Trophoblast cell (in vitro differentiated cells and primary cell): ENCODE measurements at regions not wholly inside any gene's neighbourhood (a gene's known extent, or its start where the extent isn't known, plus 50 kb on each side); places are given as distances from the start of the nearest gene placed in this dataset.

Experiments used
- DNase-seq, 2 donors: peaks; one replicate each; pipeline ENCODE4 v3.0.0-alpha.2; 2016
- H2AFZ ChIP-seq: 2 replicates; pipeline ENCODE4 v1.6.1; 2013; ENCODE audit warnings: low read length, moderate library complexity, mild to moderate bottlenecking; ENCODE audit not compliant: insufficient read depth, poor library complexity
- H2AK5ac ChIP-seq: 2 replicates; pipeline ENCODE4 v1.6.1; 2013; ENCODE audit warnings: mild to moderate bottlenecking, low read length
- H2BK120ac ChIP-seq: 2 replicates; pipeline ENCODE4 v1.6.1; 2013; ENCODE audit warnings: low read length, mild to moderate bottlenecking, moderate library complexity; ENCODE audit not compliant: insufficient read depth, poor library complexity
- H2BK12ac ChIP-seq: 2 replicates; pipeline ENCODE4 v1.6.1; 2013; ENCODE audit warnings: mild to moderate bottlenecking, low read length, moderate library complexity
- H2BK5ac ChIP-seq: 2 replicates; pipeline ENCODE4 v1.6.1; 2013; ENCODE audit warnings: low read length, low read depth, moderate library complexity, mild to moderate bottlenecking; ENCODE audit not compliant: poor library complexity
- H3K14ac ChIP-seq: 2 replicates; pipeline ENCODE4 v1.6.1; 2013; ENCODE audit warnings: mild to moderate bottlenecking, low read length
- H3K18ac ChIP-seq: 2 replicates; pipeline ENCODE4 v1.6.1; 2013; ENCODE audit warnings: mild to moderate bottlenecking, low read length
- H3K23ac ChIP-seq: 2 replicates; pipeline ENCODE4 v1.6.1; 2013; ENCODE audit warnings: low read length
- H3K27ac ChIP-seq: 2 replicates; pipeline ENCODE4 v1.5.1; 2013; ENCODE audit warnings: low read depth, mild to moderate bottlenecking, inconsistent platforms, low read length, moderate library complexity
- H3K27me3 ChIP-seq: 2 replicates; pipeline ENCODE4 v1.6.1; 2013; ENCODE audit warnings: inconsistent platforms, mild to moderate bottlenecking, low read length, moderate library complexity; ENCODE audit not compliant: insufficient read depth
- H3K36me3 ChIP-seq, 2 experiments: 1 replicate in 1 of 2; 2 replicates in 1 of 2; pipeline ENCODE4 v1.6.1; 2013; ENCODE audit warnings: low read length in 2 of 2, mild to moderate bottlenecking in 2 of 2, moderate library complexity in 1 of 2; ENCODE audit not compliant: insufficient read depth in 2 of 2, control insufficient read depth in 1 of 2
- H3K4ac ChIP-seq: 2 replicates; pipeline ENCODE4 v1.6.1; 2013; ENCODE audit warnings: low read depth, mild to moderate bottlenecking, low read length, moderate library complexity
- H3K4me1 ChIP-seq, 2 experiments: 1 replicate in 1 of 2; 2 replicates in 1 of 2; pipeline ENCODE4 v1.6.1; 2013; ENCODE audit warnings: low read length in 2 of 2, mild to moderate bottlenecking in 2 of 2, moderate library complexity in 1 of 2; ENCODE audit not compliant: insufficient read depth in 2 of 2, control insufficient read depth in 1 of 2
- H3K4me2 ChIP-seq: 2 replicates; pipeline ENCODE4 v1.6.1; 2013; ENCODE audit warnings: inconsistent platforms, mild to moderate bottlenecking, low read length, moderate library complexity
- H3K4me3 ChIP-seq: 2 replicates; pipeline ENCODE4 v1.5.1; 2013; ENCODE audit warnings: mild to moderate bottlenecking, low read depth, low read length, inconsistent platforms
- H3K79me1 ChIP-seq: one replicate; pipeline ENCODE4 v1.6.1; 2013; ENCODE audit warnings: low read length
- H3K79me2 ChIP-seq: 2 replicates; pipeline ENCODE4 v1.6.1; 2013; ENCODE audit warnings: low read length, mild to moderate bottlenecking; ENCODE audit not compliant: control insufficient read depth, insufficient read depth, poor library complexity
- H3K9ac ChIP-seq: 2 replicates; pipeline ENCODE4 v1.6.1; 2013; ENCODE audit warnings: mild to moderate bottlenecking, low read length
- H3K9me3 ChIP-seq: 2 replicates; pipeline ENCODE4 v1.6.1; 2013; ENCODE audit warnings: low read depth, mild to moderate bottlenecking, control low read depth, inconsistent platforms, low read length; ENCODE audit not compliant: insufficient read depth
- H4K12ac ChIP-seq: 2 replicates; pipeline ENCODE4 v1.6.1; 2013; ENCODE audit warnings: low read depth, mild to moderate bottlenecking, low read length, moderate library complexity
- H4K8ac ChIP-seq: 2 replicates; pipeline ENCODE4 v1.6.1; 2013; ENCODE audit warnings: low read depth, mild to moderate bottlenecking, low read length, moderate library complexity
- H4K91ac ChIP-seq: one replicate; pipeline ENCODE4 v1.6.1; 2013; ENCODE audit warnings: low read depth, mild to moderate bottlenecking, low read length, moderate library complexity
- WGBS: extraction: QIAGEN DNeasy Blood & Tissue Kit; methylation state at CpG from one replicate; pipeline ENCODE4 v1.1.7; 2013; ENCODE audit warnings: missing lambda C conversion rate; ENCODE audit not compliant: insufficient read length, insufficient coverage; ENCODE audit errors: extremely low coverage; 5-methylcytosine and 5-hydroxymethylcytosine counted together

- Histone ChIP-seq H3K36me3 (no peaks in the 10 kb centered on the region), H3K18ac (no peak overlapping the region), H4K8ac (no peak overlapping the region)
Measured at GRCh38 chr10:31596765-31597164, 277.7 kb downstream of the ZEB1 start.

GRCh38 chr10:31595992-31596391 lies 277.0 kb downstream of the ZEB1 start:
- H3K18ac ChIP-seq: no peak overlapping the region
- H3K36me3 ChIP-seq: no peaks in the 10 kb centered on the region
- no peak overlapping the region for H3K4me2 ChIP-seq
- no peak overlapping the region for H2AK5ac ChIP-seq
- H3K79me2 ChIP-seq: no peaks in the 10 kb centered on the region
- H3K14ac ChIP-seq: no peak overlapping the region
- no peak overlapping the region for H4K8ac ChIP-seq
- no peak overlapping the region for H3K4ac ChIP-seq
- no peak for DNase-seq
- H2BK12ac ChIP-seq: no peak overlapping the region
- WGBS: no CpG with 5 or more reads among the region's 3 CpGs
- no peak overlapping the region for H3K4me3 ChIP-seq
- no peak overlapping the region for H3K9ac ChIP-seq
- H3K79me1 ChIP-seq: no peaks in the 10 kb centered on the region
- no peaks in the 10 kb centered on the region for H3K9me3 ChIP-seq
- H2BK5ac ChIP-seq: no peak overlapping the region
- no peak overlapping the region for H3K23ac ChIP-seq
- no peak overlapping the region for H4K91ac ChIP-seq
- no peak overlapping the region for H4K12ac ChIP-seq
- H3K27me3 ChIP-seq: no peaks in the 10 kb centered on the region
- H2BK120ac ChIP-seq: no peak overlapping the region
- no peak overlapping the region for H2AFZ ChIP-seq
- H3K27ac ChIP-seq: no peak overlapping the region
- no peaks in the 10 kb centered on the region for H3K4me1 ChIP-seq

More at GRCh38 chr10:31596765-31597164, 277.7 kb downstream of the ZEB1 start:
- Histone ChIP-seq H4K12ac (no peak overlapping the region), H3K14ac (no peak overlapping the region), H3K9ac (no peak overlapping the region), H3K27ac (no peak overlapping the region), H3K4me1 (no peaks in the 10 kb centered on the region), H2BK120ac (no peak overlapping the region), H3K79me2 (no peaks in the 10 kb centered on the region), H3K23ac (no peak overlapping the region), H2BK5ac (no peak overlapping the region), H2AK5ac (no peak overlapping the region), H4K91ac (no peak overlapping the region), H3K27me3 (no peaks in the 10 kb centered on the region), H3K4ac (no peak overlapping the region), H3K4me2 (no peak overlapping the region), H2BK12ac (no peak overlapping the region), H3K4me3 (no peak overlapping the region), H2AFZ (no peak overlapping the region), H3K79me1 (no peaks in the 10 kb centered on the region), H3K9me3 (no peaks in the 10 kb centered on the region)
- WGBS: no CpG with 5 or more reads among the region's 2 CpGs
- no peak for DNase-seq

GRCh38 chr10:31594347-31594873 lies 275.4 kb downstream of the ZEB1 start:
- Histone ChIP-seq H2AK5ac (no peak overlapping the region), H4K8ac (no peak overlapping the region), H3K18ac (no peak overlapping the region), H4K91ac (no peak overlapping the region), H3K4me3 (no peak overlapping the region), H3K79me2 (no peaks in the 10 kb centered on the region), H3K4me2 (no peak overlapping the region), H3K14ac (no peak overlapping the region), H3K79me1 (no peaks in the 10 kb centered on the region), H2BK120ac (no peak overlapping the region), H3K4me1 (no peaks in the 10 kb centered on the region), H4K12ac (no peak overlapping the region), H3K36me3 (no peaks in the 10 kb centered on the region), H3K4ac (no peak overlapping the region), H3K23ac (no peak overlapping the region), H2BK5ac (no peak overlapping the region), H3K27ac (no peak overlapping the region), H2BK12ac (no peak overlapping the region), H3K27me3 (no peaks in the 10 kb centered on the region), H3K9me3 (no peaks in the 10 kb centered on the region), H3K9ac (no peak overlapping the region), H2AFZ (no peak overlapping the region)
- no peak for DNase-seq
- no CpG with 5 or more reads among the region's 1 CpG for WGBS

- H3K27ac ChIP-seq: no peak overlapping the region
- H3K4me3 ChIP-seq: no peak overlapping the region
- no peak overlapping the region for H3K18ac ChIP-seq
- H2BK120ac ChIP-seq: no peak overlapping the region
- H3K36me3 ChIP-seq: no peaks in the 10 kb centered on the region
- no peak overlapping the region for H2BK5ac ChIP-seq
- H3K79me1 ChIP-seq: no peaks in the 10 kb centered on the region
- WGBS: no CpG with 5 or more reads among the region's 2 CpGs
- no peak for DNase-seq
- H4K8ac ChIP-seq: no peak overlapping the region
- no peaks in the 10 kb centered on the region for H3K4me1 ChIP-seq
- no peak overlapping the region for H3K4ac ChIP-seq
- H4K12ac ChIP-seq: no peak overlapping the region
- H3K23ac ChIP-seq: no peak overlapping the region
- no peak overlapping the region for H2AK5ac ChIP-seq
- no peaks in the 10 kb centered on the region for H3K27me3 ChIP-seq
- no peak overlapping the region for H3K14ac ChIP-seq
- no peak overlapping the region for H4K91ac ChIP-seq
- no peak overlapping the region for H3K9ac ChIP-seq
- H3K79me2 ChIP-seq: no peaks in the 10 kb centered on the region
- no peak overlapping the region for H2AFZ ChIP-seq
- no peak overlapping the region for H2BK12ac ChIP-seq
- no peak overlapping the region for H3K4me2 ChIP-seq
- H3K9me3 ChIP-seq: no peaks in the 10 kb centered on the region
Measured at GRCh38 chr10:31593124-31593523, 274.1 kb downstream of the ZEB1 start.
